Right atrium auricular region (tissue), 2 donors: ENCODE measurements at regions not wholly inside any gene's neighbourhood (a gene's known extent, or its start where the extent isn't known, plus 50 kb on each side); places are given as distances from the start of the nearest gene placed in this dataset.

Source experiments
- DNase-seq: peaks from one replicate; pipeline ENCODE4 v3.0.0-alpha.2; 2019; ENCODE audit warnings: low spot score
- H3K27ac ChIP-seq, 2 donors: fragments of 200-600 bp; sonication (generic); 1 replicate in 1 of 2; 2 replicates in 1 of 2; pipeline ENCODE4 v1.5.1; 2016 to 2019
- H3K27me3 ChIP-seq, 2 donors: fragments of 200-600 bp; sonication (generic); one replicate each; pipeline versions ENCODE4 v1.5.1 to v1.6.0; 2017 to 2019
- H3K36me3 ChIP-seq: fragments of 200-600 bp; sonication (generic); one replicate; pipeline ENCODE4 v1.5.1; 2016
- H3K4me1 ChIP-seq, 2 donors: fragments of 200-600 bp; sonication (generic); one replicate each; pipeline versions ENCODE4 v1.5.1 to v1.6.0; 2017 to 2019
- H3K4me3 ChIP-seq, 2 donors: fragments of 200-600 bp; sonication (generic); 1 replicate in 1 of 2; 2 replicates in 1 of 2; pipeline ENCODE4 v1.5.1; 2017 to 2019; ENCODE audit warnings: mild to moderate bottlenecking in 1 of 2, moderate library complexity in 1 of 2
- H3K9me3 ChIP-seq, 2 donors: fragments of 200-600 bp; sonication (generic); one replicate each; pipeline ENCODE4 v1.5.1; 2019
- CTCF ChIP-seq, 2 donors: fragments of 200-600 bp; sonication (generic); IDR thresholded peaks; one replicate each; pipeline ENCODE4 v1.5.1; 2019; ENCODE audit warnings: antibody characterized with exemption in 2 of 2

GRCh38 chr5:155794795-155795194, 532.2 kb upstream of the SGCD start:
- Histone ChIP-seq H3K36me3 (no peaks in the 10 kb centered on the region), H3K4me3 (no peak overlapping the region), H3K4me1 (no peaks in the 10 kb centered on the region), H3K27ac (no peak overlapping the region), H3K9me3 (peaks cover 0 to 37% of the 10 kb centered on the region in 2 donors), H3K27me3 (no peaks in the 10 kb centered on the region)
- TF ChIP-seq CTCF (IDR thresholded peaks at IDR 0.05), result no peak
- DNase-seq, result no peak

- H3K27me3 ChIP-seq, result no peaks in the 10 kb centered on the region
- H3K36me3 ChIP-seq, result no peaks in the 10 kb centered on the region
- no peak for DNase-seq
- H3K9me3 ChIP-seq, result peaks cover 0 to 22% of the 10 kb centered on the region in 2 donors
- no peak overlapping the region for H3K4me3 ChIP-seq
- no peak for TF ChIP-seq CTCF (IDR thresholded peaks at IDR 0.05)
- H3K27ac ChIP-seq, result no peak overlapping the region
- no peaks in the 10 kb centered on the region for H3K4me1 ChIP-seq
Observed at GRCh38 chr5:155799308-155799707, 527.7 kb upstream of the SGCD start.

- H3K4me1 ChIP-seq, result peaks cover 0 to 5% of the 10 kb centered on the region in 2 donors
- H3K27ac ChIP-seq, result no peak overlapping the region
- H3K9me3 ChIP-seq, result no peaks in the 10 kb centered on the region
- no peak for TF ChIP-seq CTCF (IDR thresholded peaks at IDR 0.05)
- no peaks in the 10 kb centered on the region for H3K27me3 ChIP-seq
- H3K36me3 ChIP-seq, result no peaks in the 10 kb centered on the region
- H3K4me3 ChIP-seq, result no peak overlapping the region
- no peak for DNase-seq
Observed at GRCh38 chr5:155807884-155808576, 518.9 kb upstream of the SGCD start.

GRCh38 chr5:155815248-155815647, 511.7 kb upstream of the SGCD start:
- no peak for DNase-seq
- Histone ChIP-seq H3K4me3 (no peak overlapping the region), H3K27me3 (no peaks in the 10 kb centered on the region), H3K9me3 (no peaks in the 10 kb centered on the region), H3K4me1 (no peaks in the 10 kb centered on the region), H3K36me3 (no peaks in the 10 kb centered on the region), H3K27ac (no peak overlapping the region)
- TF ChIP-seq CTCF (IDR thresholded peaks at IDR 0.05), result no peak

GRCh38 chr5:155822177-155822576, 504.8 kb upstream of the SGCD start:
- Histone ChIP-seq H3K4me1 (no peaks in the 10 kb centered on the region), H3K9me3 (no peaks in the 10 kb centered on the region), H3K4me3 (no peak overlapping the region), H3K36me3 (no peaks in the 10 kb centered on the region), H3K27me3 (no peaks in the 10 kb centered on the region), H3K27ac (no peak overlapping the region)
- peak in 1 of 2 donors; percentile 38 for TF ChIP-seq CTCF (IDR thresholded peaks at IDR 0.05)
- DNase-seq, result no peak
